ENCODE measurements at regions not wholly inside any gene's neighbourhood (a gene's known extent, or its start where the extent isn't known, plus 50 kb on each side); places are given as distances from the start of the nearest gene placed in this dataset.

DNA sequence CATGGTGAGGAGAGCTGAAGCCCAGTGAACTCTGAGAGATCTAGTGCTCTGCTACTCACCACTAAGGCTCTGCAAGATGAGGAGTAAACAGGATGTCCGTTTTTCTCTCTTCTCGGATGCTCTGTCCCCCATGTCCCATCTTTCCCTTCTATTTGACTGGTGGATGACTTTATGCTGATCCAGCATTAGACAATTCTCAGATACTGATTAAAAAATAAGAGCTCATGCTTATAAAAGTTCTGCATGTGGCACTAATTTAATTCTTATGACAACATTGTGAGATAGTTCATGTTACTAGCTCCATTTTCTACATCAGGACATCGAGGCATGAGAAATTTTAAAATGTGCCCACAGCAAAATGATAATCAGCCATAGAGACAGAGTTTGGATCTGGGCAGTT lies 77.0 kb downstream of the HMHB1 start:
- CTCF ChIA-PET, result no interaction called here
- POLR2A ChIA-PET, result no interaction called here
- DNase-seq (ENCODE audit: extremely low spot score), result no peak
- TF ChIP-seq, protein P1, sequence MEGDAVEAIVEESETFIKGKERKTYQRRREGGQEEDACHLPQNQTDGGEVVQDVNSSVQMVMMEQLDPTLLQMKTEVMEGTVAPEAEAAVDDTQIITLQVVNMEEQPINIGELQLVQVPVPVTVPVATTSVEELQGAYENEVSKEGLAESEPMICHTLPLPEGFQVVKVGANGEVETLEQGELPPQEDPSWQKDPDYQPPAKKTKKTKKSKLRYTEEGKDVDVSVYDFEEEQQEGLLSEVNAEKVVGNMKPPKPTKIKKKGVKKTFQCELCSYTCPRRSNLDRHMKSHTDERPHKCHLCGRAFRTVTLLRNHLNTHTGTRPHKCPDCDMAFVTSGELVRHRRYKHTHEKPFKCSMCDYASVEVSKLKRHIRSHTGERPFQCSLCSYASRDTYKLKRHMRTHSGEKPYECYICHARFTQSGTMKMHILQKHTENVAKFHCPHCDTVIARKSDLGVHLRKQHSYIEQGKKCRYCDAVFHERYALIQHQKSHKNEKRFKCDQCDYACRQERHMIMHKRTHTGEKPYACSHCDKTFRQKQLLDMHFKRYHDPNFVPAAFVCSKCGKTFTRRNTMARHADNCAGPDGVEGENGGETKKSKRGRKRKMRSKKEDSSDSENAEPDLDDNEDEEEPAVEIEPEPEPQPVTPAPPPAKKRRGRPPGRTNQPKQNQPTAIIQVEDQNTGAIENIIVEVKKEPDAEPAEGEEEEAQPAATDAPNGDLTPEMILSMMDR (IDR thresholded peaks at IDR 0.05; ENCODE audit: control extremely low read depth, extremely low read depth, low read depth, missing control alignments), result no peak

DNA sequence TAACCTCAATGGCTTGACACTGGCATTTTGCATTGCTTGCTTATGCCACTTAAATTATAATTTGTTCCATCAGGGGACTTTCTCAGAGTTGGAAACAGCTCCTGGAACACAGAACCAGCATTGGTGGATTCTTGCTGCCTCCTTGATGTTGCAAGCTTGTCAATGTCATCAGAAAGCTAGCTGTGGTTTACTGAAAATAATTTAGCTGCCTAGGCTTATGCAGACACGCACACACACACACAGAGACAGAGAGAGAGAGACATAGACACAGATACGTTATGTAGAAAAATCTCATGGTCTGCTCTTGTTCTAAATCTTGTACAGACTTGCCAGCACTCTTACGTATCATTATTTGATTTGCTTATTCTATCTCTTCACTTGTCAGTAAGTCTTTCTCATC lies 78.0 kb downstream of the HMHB1 start:
- TF ChIP-seq, protein P1 (IDR thresholded peaks at IDR 0.05; ENCODE audit: control extremely low read depth, extremely low read depth, low read depth, missing control alignments), result no peak
- DNase-seq (ENCODE audit: extremely low spot score), result no peak
- ChIA-PET CTCF (interaction anchor here (1.0 kb wide), 1 partner anchor 33 kb away, joined by 3 read pairs; no protein-coding TSS in a partner anchor), POLR2A (no interaction called here)

DNA sequence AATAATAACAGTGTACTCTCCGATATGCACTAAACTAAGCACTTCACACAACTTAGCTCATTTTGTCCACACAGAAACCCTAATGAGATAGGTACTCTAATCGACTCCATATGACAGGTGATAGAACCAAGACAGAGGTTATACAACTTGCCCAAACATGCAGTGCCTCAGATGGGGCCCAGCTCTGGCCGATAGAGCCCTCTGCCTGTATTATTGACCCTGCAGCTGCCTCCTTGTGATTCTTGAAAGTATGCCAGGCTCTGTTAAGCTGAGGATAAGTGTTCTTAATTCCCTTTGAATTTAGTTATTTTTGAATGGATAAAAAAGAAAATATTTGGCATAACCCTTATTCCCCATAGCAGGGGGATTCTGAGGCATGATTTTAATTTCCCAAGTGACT lies 78.5 kb downstream of the HMHB1 start:
- ChIA-PET CTCF (interaction anchor here (1.0 kb wide), 1 partner anchor 32 kb away, joined by 3 read pairs; no protein-coding TSS in a partner anchor), POLR2A (no interaction called here)
- TF ChIP-seq, protein P1 (IDR thresholded peaks at IDR 0.05; ENCODE audit: control extremely low read depth, extremely low read depth, low read depth, missing control alignments), result no peak
- no peak for DNase-seq (ENCODE audit: extremely low spot score)

DNA sequence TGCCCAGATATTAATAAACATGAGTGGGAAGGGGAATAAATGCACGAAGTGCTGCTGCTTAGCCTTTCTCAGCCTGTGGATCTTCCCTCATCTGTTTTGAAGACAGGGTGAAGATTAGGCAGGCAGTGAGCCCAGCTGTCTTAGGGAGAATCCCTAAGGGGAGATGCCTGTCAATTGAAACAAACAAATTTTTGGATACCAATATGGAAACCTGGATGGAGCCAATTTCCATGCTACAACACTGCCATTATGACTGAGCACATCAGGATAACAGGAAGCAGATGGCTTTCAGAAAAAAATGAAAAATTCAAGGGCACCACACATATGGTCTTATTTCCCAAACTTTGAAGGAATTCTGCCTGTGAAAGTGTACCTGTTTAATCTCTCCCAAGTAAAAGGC lies 80.3 kb downstream of the HMHB1 start:
- DNase-seq (ENCODE audit: extremely low spot score), result no peak
- POLR2A ChIA-PET, result no interaction called here
- TF ChIP-seq, protein P1 (IDR thresholded peaks at IDR 0.05; ENCODE audit: control extremely low read depth, extremely low read depth, low read depth, missing control alignments), result no peak
- CTCF ChIA-PET, result interaction anchor here (1.1 to 2.1 kb wide), 2 partner anchors 11 to 12 kb away, joined by 3 to 10 read pairs; no protein-coding TSS in a partner anchor

DNA sequence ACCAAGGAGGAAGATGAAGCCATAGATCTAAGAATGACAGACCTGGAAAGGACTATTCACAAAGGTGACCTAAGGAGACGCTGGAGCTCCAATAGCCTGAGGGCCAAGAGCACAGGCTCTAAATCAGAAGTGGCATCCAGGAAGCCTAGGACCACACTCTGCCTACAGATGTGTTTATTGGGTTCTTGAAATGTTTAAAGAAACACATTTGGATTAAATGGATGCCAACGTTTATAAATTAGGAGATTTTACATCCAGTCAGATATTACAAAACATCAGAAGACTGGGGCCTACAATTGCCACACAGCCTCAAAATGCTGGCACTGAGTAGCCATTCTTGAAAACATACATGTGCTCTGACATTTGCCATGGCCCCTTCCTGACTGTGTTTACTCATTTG lies 80.9 kb downstream of the HMHB1 start:
- TF ChIP-seq, protein P1 (IDR thresholded peaks at IDR 0.05; ENCODE audit: control extremely low read depth, extremely low read depth, low read depth, missing control alignments), result no peak
- CTCF ChIA-PET, result interaction anchor here (0.6 to 2.1 kb wide), 4 partner anchors 8 to 20 kb away, joined by 3 to 10 read pairs (median 4); no protein-coding TSS in a partner anchor
- POLR2A ChIA-PET, result no interaction called here
- DNase-seq (ENCODE audit: extremely low spot score), result no peak

DNA sequence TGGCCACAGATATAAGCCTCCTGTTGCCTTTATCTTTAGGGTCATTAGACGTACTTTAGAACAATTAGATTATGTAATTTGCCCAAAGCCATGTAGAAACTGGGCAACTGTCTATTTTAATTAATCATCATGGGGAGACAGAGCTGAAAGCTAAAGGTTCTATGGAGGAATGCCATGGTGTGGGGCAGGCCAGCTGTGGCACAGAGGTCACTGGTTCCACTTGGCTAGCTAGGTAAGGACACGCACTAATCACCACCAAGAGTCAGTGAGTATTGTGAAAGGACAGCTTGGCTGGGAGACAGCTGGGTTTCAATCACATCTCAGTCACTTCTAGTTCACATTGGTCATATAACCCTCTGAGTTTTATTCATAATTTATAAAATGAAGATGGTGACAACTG lies 81.7 kb downstream of the HMHB1 start:
- POLR2A ChIA-PET, result no interaction called here
- TF ChIP-seq, protein P1 (IDR thresholded peaks at IDR 0.05; ENCODE audit: control extremely low read depth, extremely low read depth, low read depth, missing control alignments), result no peak
- DNase-seq (ENCODE audit: extremely low spot score), result no peak
- CTCF ChIA-PET, result interaction anchor here (0.6 to 2.1 kb wide), 3 partner anchors 9 to 19 kb away, joined by 3 to 10 read pairs (median 4); no protein-coding TSS in a partner anchor

Measured in GM10248 (cell line).